Activated CD4-positive, alpha-beta T cell treated with anti-CD3 and anti-CD28 coated beads for 36 hours (primary cell): ENCODE measurements at regions not wholly inside any gene's neighbourhood (a gene's known extent, or its start where the extent isn't known, plus 50 kb on each side); places are given as distances from the start of the nearest gene placed in this dataset.

Experiments
- ATAC-seq: fragments of 200-7000 bp; cut with Tn5 transposase; one replicate; pipeline ENCODE4 v1.10.0; 2021; ENCODE audit warnings: mild to moderate bottlenecking, moderate library complexity
- CTCF ChIA-PET: fragments of 350-600 bp; sonication (Branson Sonifier 250); formaldehyde crosslinking; loops from one replicate; lab custom pipeline; 2021; ENCODE audit warnings: antibody characterized with exemption; lab: Charles Lee
- POLR2A ChIA-PET: fragments of 350-600 bp; sonication (Branson Sonifier 250); formaldehyde crosslinking; loops from one replicate; lab custom pipeline; 2021; ENCODE audit warnings: antibody characterized with exemption, inconsistent platforms; lab: Charles Lee
- DNase-seq: peaks from one replicate; pipeline ENCODE4 v3.0.0-alpha.2; 2020
- H3K27ac Mint-ChIP-seq: one replicate; pipeline ENCODE4 v1.8.0; 2021; ENCODE audit warnings: mixed read lengths
- H3K27me3 Mint-ChIP-seq: one replicate; pipeline ENCODE4 v1.8.0; 2021; ENCODE audit warnings: mixed read lengths
- H3K36me3 Mint-ChIP-seq: one replicate; pipeline ENCODE4 v1.8.0; 2021; ENCODE audit warnings: low read depth, mixed read lengths
- H3K4me1 Mint-ChIP-seq: one replicate; pipeline ENCODE4 v1.8.0; 2021; ENCODE audit warnings: mixed read lengths
- H3K4me3 Mint-ChIP-seq: one replicate; pipeline ENCODE4 v1.8.0; 2021; ENCODE audit warnings: mild to moderate bottlenecking, moderate library complexity, mixed read lengths
- H3K9me3 Mint-ChIP-seq: one replicate; pipeline ENCODE4 v1.8.0; 2021; ENCODE audit warnings: low read depth, mixed read lengths
- intact Hi-C, 2 experiments: fragments of 100-400 bp; cut with DNase I in 1 of 2; cut with micrococcal nuclease in 1 of 2; formaldehyde crosslinking; loops; one replicate each; pipeline versions ENCODE4 v1.14.2 to v1.15.1; 2022 to 2024; cut with DNase I, micrococcal nuclease

DNA sequence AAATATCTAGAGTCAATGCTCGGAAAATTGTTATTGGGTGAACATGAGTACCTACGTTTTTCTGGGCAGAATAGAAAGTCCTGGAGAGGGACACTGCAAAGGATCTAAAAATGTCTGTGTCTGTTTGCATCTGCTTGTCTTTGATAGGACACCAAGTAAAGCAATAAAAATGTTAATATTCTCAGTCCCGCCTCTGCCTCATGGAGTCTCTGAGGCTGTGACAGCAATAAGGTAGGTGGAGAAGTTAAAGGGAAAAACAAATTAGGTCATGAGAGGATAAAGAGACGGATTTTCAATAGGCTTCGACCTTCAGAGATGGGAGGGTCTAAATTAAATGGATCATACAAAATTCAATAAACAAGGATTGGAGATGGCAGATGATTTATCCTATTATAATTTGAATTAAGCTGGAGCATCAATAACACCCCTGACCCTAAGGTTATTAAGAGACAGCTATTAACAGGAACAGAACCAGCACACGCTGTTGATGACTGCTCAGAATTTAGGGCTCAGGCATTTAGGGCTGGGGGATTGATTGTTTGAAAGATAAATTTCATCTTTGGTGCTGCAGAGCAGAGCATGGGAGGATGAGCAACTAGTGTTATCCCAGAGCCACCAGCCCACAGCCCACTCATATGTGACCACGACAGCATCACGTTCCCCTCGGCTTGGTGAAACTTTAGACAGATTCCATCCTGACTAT, 620.3 kb upstream of the CDH4 start:
- no peak for ATAC-seq
- intact Hi-C loops, result no loop called here
- H3K9me3 Mint-ChIP-seq, result no peaks in the 10 kb centered on the region
- POLR2A ChIA-PET, result no interaction called here
- DNase-seq, result no peak
- CTCF ChIA-PET, result no interaction called here
- H3K36me3 Mint-ChIP-seq, result no peaks in the 10 kb centered on the region
- H3K27ac Mint-ChIP-seq, result no peak overlapping the region
- H3K4me1 Mint-ChIP-seq, result no peaks in the 10 kb centered on the region
- H3K4me3 Mint-ChIP-seq, result no peak overlapping the region
- H3K27me3 Mint-ChIP-seq, result no peaks in the 10 kb centered on the region

DNA sequence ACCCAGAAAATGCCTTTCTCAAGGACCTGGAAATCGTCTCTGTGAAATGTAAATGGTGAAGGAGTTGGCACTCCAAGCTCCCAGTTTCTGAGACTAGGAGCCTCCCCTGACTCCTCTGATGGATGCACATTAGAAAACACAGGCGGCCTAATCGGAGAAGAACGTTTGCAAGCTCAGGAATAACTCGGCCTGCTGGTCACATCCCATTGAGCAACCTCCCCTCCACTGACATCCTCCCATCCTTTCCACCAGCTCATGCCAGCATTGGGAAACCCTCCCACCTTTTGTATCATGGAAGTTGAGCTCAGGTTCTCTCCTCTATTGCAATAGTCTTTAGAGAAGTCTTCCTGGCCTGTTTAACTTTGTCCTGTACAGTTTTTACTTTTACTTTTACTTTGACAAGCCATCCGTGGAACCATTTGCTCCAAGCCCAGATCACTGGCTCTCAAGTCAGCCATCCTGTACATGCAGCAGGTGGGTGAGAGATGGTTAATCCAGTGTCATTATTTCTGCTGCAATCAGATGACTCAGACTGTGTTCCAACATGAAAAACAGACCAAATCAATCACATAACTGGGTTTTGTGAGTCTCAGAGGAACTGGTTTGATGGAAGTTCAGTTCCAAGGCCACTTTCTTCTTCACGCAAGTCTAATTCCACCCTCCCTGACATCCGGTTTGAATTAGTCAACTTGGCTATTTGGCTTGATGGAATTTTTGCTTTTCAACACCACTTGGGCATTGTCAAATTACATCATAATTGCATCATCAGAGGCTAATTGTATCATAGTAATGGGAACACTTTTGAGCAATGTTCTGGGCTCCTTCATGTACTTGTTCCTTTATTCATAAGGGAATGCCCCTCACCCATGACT, 619.4 kb upstream of the CDH4 start:
- Mint-ChIP-seq H3K4me1 (no peaks in the 10 kb centered on the region), H3K4me3 (no peak overlapping the region), H3K27me3 (peaks cover 3% of the 10 kb centered on the region), H3K27ac (no peak overlapping the region), H3K36me3 (no peaks in the 10 kb centered on the region), H3K9me3 (no peaks in the 10 kb centered on the region)
- DNase-seq, result no peak
- POLR2A ChIA-PET, result no interaction called here
- intact Hi-C loops, result no loop called here
- CTCF ChIA-PET, result no interaction called here
- no peak for ATAC-seq

DNA sequence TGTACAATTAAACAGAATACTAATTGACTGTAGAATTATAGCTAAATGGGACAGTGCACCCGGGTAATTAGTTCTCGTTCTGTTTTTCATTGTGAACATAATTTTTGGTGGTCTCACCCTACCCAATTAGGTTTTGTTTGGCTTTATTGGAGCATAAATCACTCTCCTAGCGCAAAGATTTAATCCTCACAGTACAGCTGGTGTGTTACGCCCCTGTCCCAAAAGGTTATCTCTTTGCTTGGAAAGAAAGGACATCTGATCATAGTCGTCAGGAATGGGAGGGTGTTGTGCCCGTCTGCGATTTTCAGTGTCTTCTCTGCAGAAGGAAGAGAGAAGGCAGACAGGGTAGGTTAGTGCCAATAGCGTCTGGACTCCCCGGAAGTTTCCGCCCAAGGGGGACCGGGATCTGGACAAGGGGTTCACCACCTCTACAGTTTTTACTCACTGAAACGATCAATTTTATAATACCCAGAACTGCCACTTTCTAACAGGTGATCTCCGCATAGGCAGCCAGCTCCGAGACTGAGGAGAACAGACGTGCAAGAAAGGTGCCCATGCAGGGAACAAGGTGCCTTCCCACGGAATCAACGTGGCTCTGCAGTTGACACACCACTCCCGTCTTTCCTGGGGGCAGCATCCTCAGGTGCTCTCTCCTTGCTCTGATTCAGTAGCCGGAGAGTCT, 617.4 kb upstream of the CDH4 start:
- Mint-ChIP-seq H3K4me1 (no peaks in the 10 kb centered on the region), H3K4me3 (no peak overlapping the region), H3K27ac (no peak overlapping the region), H3K36me3 (no peaks in the 10 kb centered on the region), H3K27me3 (peaks cover 3% of the 10 kb centered on the region), H3K9me3 (no peaks in the 10 kb centered on the region)
- POLR2A ChIA-PET, result no interaction called here
- no peak for DNase-seq
- intact Hi-C loops, result no loop called here
- ATAC-seq, result no peak
- CTCF ChIA-PET, result no interaction called here

DNA sequence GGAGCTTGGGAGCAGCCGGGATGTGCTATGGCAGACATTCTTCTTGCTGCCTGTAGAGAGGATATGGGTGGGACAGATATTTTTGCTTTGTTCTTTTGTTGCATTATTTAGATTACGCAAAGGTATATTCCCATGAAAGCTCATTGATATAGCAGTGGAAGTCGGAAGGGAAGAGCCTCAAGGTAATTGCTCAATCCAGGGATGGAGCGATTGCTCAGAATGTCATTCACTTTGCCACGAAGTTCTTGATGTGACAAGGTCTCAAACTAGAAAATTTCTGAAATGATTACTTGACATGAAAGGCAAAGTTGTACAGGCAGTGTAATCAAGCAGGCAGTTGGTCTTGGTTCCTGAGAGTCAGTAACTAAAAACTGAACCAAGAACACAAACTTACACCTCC, 615.6 kb upstream of the CDH4 start:
- no peaks in the 10 kb centered on the region for H3K4me1 Mint-ChIP-seq
- ATAC-seq (no peak), DNase-seq (no peak)
- no peak overlapping the region for H3K4me3 Mint-ChIP-seq
- no peaks in the 10 kb centered on the region for H3K36me3 Mint-ChIP-seq
- intact Hi-C loops, result no loop called here
- CTCF ChIA-PET, result no interaction called here
- peaks cover 3% of the 10 kb centered on the region for H3K27me3 Mint-ChIP-seq
- H3K9me3 Mint-ChIP-seq, result no peaks in the 10 kb centered on the region
- POLR2A ChIA-PET, result no interaction called here
- no peak overlapping the region for H3K27ac Mint-ChIP-seq

DNA sequence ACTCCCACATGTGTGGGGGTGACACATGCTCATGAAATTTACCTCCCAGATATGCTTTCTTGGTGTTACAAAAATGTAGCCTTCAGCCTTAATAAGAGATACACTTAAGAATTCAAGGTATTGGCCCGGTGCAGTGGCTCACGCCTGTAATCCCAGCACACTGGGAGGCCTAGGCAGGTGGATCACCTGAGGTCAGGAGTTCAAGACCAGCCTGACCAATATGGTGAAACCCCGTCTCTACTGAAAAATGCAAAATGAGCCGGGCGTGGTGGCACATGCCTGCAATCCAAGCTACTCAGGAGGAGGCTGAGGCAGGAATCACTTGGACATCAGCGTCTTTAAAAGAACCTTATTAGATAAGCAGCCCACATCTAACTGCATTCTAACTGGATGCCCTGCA, 614.3 kb upstream of the CDH4 start:
- H3K36me3 Mint-ChIP-seq, result no peaks in the 10 kb centered on the region
- intact Hi-C loops, result no loop called here
- no peaks in the 10 kb centered on the region for H3K9me3 Mint-ChIP-seq
- no peaks in the 10 kb centered on the region for H3K4me1 Mint-ChIP-seq
- ATAC-seq (no peak), DNase-seq (no peak)
- POLR2A ChIA-PET, result no interaction called here
- H3K27ac Mint-ChIP-seq, result no peak overlapping the region
- CTCF ChIA-PET, result interaction anchor here (0.6 to 0.7 kb wide), 2 partner anchors 796 to 1239 kb away, joined by 3 to 4 read pairs; no protein-coding TSS in a partner anchor
- no peak overlapping the region for H3K4me3 Mint-ChIP-seq
- H3K27me3 Mint-ChIP-seq, result peaks cover 3% of the 10 kb centered on the region

DNA sequence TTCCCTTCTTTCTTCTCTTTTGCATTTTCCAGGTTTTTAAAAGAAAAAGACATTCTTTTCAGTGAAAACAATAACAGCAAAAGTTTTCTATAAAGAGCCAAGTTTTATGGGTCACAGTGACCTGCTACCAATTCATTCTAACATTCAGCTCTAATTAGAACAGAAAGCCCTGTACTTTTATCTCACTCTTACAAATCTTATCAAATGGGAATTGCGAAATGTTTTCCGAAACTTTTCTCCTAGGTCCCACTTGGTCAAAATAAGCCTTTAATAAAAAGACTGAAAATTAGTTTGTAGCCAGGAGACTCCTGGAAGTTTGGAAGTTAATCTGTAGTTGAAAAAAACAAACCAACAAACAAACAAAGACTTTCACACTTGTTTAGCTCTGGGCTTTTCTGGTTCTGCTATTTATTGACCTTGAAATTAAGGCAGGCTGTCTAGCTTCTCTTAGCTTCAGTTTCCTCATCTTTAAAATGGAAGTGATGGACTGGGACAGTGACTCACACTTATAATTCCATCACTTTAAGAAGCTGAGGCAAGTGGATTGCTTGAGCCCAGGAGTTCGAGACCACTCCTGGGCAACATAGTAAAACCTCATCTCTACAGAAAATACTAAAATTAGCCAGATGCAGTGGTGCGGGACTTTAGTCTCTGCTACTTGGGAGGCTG, 613.5 kb upstream of the CDH4 start:
- no peaks in the 10 kb centered on the region for H3K4me1 Mint-ChIP-seq
- DNase-seq (no peak), ATAC-seq (no peak)
- H3K9me3 Mint-ChIP-seq, result no peaks in the 10 kb centered on the region
- H3K27ac Mint-ChIP-seq, result no peak overlapping the region
- intact Hi-C loops, result no loop called here
- POLR2A ChIA-PET, result no interaction called here
- no peaks in the 10 kb centered on the region for H3K36me3 Mint-ChIP-seq
- CTCF ChIA-PET, result interaction anchor here (0.6 kb wide), 1 partner anchor 1238 kb away, joined by 3 read pairs; no protein-coding TSS in a partner anchor
- peaks cover 3% of the 10 kb centered on the region for H3K27me3 Mint-ChIP-seq
- no peak overlapping the region for H3K4me3 Mint-ChIP-seq

DNA sequence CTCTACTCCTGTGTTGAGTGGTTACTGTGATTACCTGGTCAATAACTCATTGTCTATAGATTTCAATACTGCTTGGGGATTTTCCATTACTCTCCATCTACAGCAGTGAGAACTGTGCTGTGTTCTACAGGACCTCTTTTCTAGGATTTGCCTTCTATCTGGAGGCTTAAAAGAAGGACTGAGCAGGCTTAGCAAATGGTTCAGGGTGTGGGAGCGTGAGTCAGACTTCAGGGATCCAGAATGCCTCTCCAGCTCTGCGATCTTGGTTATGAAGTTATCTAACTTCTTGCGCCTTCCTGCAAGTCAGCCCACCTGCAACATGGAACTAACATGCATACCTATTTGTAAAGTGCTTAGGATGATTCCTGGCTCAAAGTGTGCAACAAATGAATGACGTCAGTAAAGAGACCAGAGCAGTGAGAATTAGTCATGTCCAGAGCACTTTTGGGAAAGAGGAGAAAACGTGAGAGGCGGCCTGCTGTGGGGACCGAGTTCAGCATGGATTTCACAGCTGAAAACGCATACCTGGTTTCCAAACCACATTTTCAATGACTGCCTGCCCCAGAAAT, 610.1 kb upstream of the CDH4 start:
- Mint-ChIP-seq H3K27me3 (peaks cover 5% of the 10 kb centered on the region), H3K27ac (no peak overlapping the region), H3K4me1 (no peaks in the 10 kb centered on the region), H3K4me3 (no peak overlapping the region), H3K36me3 (no peaks in the 10 kb centered on the region), H3K9me3 (peaks cover 2% of the 10 kb centered on the region)
- ChIA-PET CTCF (no interaction called here), POLR2A (no interaction called here)
- DNase-seq, result no peak
- intact Hi-C loops, result no loop called here
- ATAC-seq, result no peak

DNA sequence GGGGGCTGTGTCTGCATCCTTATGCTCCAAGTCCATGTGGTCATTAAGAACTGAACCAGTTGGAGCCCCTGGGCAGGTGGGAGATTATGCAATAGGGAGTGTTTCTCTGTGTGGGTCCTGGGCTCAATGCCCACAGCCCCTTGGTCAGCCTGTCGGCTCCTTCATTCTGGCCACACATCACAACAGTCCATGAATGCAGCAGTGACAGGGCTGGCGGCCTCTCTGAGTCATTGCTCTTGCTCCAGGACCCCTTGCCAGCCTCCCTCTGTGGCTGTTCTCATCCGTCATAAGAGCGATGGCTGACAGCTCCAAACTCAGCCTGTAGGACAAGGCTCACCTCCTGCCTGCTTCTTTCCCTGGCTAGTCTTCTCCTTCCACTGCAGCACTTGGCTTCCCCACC, 609.5 kb upstream of the CDH4 start:
- intact Hi-C loops, result no loop called here
- Mint-ChIP-seq H3K27me3 (peaks cover 4% of the 10 kb centered on the region), H3K9me3 (peaks cover 2% of the 10 kb centered on the region), H3K4me3 (no peak overlapping the region), H3K4me1 (no peaks in the 10 kb centered on the region), H3K27ac (no peak overlapping the region), H3K36me3 (no peaks in the 10 kb centered on the region)
- ATAC-seq, result no peak
- no peak for DNase-seq
- ChIA-PET CTCF (no interaction called here), POLR2A (no interaction called here)

DNA sequence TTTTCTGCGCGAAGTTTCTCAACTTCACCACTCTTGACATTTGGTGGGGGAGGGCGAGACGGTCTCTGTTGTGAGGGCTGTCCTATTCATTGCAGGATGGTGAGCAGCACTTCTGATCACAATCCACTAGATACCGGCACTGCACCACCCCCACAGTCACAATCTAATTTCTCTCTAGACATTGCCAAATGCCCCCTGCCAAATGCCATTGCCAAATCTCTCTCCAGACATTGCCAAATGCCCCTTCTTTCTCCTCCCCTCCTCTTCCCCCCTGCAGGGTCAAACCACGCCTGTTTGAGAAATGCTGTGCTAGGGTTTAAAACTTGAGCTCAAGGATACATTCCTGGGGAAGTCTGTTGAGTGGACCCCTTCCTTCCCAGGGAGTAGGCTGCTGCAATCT, 603.5 kb upstream of the CDH4 start:
- Mint-ChIP-seq H3K9me3 (peaks cover 6% of the 10 kb centered on the region), H3K27ac (no peak overlapping the region), H3K36me3 (no peaks in the 10 kb centered on the region), H3K27me3 (peaks cover 10% of the 10 kb centered on the region), H3K4me1 (no peaks in the 10 kb centered on the region), H3K4me3 (no peak overlapping the region)
- intact Hi-C loops, result no loop called here
- ATAC-seq, result no peak
- ChIA-PET POLR2A (no interaction called here), CTCF (no interaction called here)
- no peak for DNase-seq

DNA sequence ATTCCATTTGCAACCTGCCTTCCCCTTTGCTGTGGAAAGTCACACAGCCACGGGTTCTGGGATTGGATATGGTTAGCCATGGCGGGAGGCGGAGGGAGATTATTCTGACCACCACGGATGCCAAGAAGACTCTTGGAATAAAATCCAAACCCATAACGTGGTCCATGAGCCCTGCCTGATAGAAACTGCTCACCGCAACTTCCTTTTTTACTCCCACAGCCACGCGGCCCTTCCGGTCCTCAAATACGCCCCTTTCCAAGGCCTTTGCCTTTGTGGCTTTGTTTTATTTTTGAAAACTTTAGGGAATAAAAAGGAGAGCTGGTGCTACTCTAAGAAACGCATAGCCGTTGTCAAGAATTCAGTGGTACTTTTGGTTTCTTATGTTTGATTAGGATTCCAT, 602.5 kb upstream of the CDH4 start:
- Mint-ChIP-seq H3K36me3 (no peaks in the 10 kb centered on the region), H3K4me1 (no peaks in the 10 kb centered on the region), H3K27ac (no peak overlapping the region), H3K27me3 (peaks cover 10% of the 10 kb centered on the region), H3K9me3 (peaks cover 6% of the 10 kb centered on the region), H3K4me3 (no peak overlapping the region)
- DNase-seq (no peak), ATAC-seq (no peak)
- ChIA-PET POLR2A (no interaction called here), CTCF (no interaction called here)
- intact Hi-C loops, result no loop called here

DNA sequence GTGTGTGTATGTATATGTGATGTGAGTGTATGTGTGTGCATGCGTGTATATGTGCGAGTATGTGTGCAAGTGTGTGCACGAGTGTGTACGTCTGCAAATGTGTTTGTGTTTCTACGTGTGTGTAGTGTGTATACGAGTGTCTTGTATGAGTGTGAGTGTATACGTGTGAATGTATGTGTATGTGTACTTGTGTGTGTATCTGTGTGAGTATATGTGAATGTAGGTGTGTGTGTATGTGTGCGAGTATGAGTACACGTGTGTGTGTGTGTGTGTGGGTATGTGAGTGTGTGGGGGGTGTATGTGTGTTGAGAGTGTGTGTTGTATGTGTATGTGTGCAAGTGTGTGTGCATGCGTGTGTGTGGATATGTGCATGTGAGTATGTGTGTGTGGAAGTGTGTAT, 602.0 kb upstream of the CDH4 start:
- intact Hi-C loops, result no loop called here
- Mint-ChIP-seq H3K27ac (no peak overlapping the region), H3K9me3 (peaks cover 6% of the 10 kb centered on the region), H3K4me1 (no peaks in the 10 kb centered on the region), H3K27me3 (peaks cover 7% of the 10 kb centered on the region), H3K4me3 (no peak overlapping the region), H3K36me3 (no peaks in the 10 kb centered on the region)
- ATAC-seq (no peak), DNase-seq (no peak)
- ChIA-PET POLR2A (no interaction called here), CTCF (interaction anchor here (0.6 kb wide), 1 partner anchor 98 kb away, joined by 4 read pairs; no protein-coding TSS in a partner anchor)
